Testis (tissue), 2 donors: ENCODE measurements at regions not wholly inside any gene's neighbourhood (a gene's known extent, or its start where the extent isn't known, plus 50 kb on each side); places are given as distances from the start of the nearest gene placed in this dataset.

ENCODE experiments used
- POLR2A ChIP-seq: fragments of 450-650 bp; IDR thresholded peaks from one replicate; pipeline ENCODE4 v1.6.1; 2017; ENCODE audit warnings: antibody characterized with exemption, mild to moderate bottlenecking, moderate library complexity
- TF ChIP-seq, protein P1 (sequence below), 3 experiments: fragments of 450-650 bp in 2 of 3; fragments of 200-600 bp in 1 of 3; sonication (generic) in 1 of 3; IDR thresholded peaks; one replicate each; pipeline ENCODE4 v1.5.1; 2016 to 2019; ENCODE audit warnings: antibody characterized with exemption in 3 of 3, mild to moderate bottlenecking in 2 of 3, moderate library complexity in 1 of 3

DNA sequence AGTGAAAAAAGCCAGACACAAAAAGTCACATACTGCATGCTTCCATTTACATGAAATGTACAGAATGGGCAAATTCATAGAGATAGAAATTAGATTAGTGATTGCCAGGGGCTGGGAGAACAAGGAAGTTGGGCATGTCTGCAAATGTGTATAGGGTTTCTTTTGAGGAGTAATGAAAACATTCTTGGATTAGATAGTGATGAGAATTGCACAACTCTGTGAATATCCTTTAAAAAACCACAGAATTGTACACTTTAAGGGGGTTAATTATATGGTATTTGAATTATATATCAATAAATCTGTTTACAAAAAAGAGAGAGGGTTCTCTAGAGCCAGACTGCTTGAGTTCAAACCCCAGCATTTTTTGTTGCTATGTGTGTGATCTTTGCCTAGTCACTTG lies 188.1 kb downstream of the CDC5L start:
- TF ChIP-seq POLR2A: no peak
- TF ChIP-seq, protein P1, sequence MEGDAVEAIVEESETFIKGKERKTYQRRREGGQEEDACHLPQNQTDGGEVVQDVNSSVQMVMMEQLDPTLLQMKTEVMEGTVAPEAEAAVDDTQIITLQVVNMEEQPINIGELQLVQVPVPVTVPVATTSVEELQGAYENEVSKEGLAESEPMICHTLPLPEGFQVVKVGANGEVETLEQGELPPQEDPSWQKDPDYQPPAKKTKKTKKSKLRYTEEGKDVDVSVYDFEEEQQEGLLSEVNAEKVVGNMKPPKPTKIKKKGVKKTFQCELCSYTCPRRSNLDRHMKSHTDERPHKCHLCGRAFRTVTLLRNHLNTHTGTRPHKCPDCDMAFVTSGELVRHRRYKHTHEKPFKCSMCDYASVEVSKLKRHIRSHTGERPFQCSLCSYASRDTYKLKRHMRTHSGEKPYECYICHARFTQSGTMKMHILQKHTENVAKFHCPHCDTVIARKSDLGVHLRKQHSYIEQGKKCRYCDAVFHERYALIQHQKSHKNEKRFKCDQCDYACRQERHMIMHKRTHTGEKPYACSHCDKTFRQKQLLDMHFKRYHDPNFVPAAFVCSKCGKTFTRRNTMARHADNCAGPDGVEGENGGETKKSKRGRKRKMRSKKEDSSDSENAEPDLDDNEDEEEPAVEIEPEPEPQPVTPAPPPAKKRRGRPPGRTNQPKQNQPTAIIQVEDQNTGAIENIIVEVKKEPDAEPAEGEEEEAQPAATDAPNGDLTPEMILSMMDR (IDR thresholded peaks at IDR 0.05): no peak
